ENCODE measurements at regions not wholly inside any gene's neighbourhood (a gene's known extent, or its start where the extent isn't known, plus 50 kb on each side); places are given as distances from the start of the nearest gene placed in this dataset.
"Not testable (repeated sequence)": the region's sequence is repeated elsewhere in the genome, so short reads cannot be mapped to it uniquely, and the experiment has no call there.

DNA sequence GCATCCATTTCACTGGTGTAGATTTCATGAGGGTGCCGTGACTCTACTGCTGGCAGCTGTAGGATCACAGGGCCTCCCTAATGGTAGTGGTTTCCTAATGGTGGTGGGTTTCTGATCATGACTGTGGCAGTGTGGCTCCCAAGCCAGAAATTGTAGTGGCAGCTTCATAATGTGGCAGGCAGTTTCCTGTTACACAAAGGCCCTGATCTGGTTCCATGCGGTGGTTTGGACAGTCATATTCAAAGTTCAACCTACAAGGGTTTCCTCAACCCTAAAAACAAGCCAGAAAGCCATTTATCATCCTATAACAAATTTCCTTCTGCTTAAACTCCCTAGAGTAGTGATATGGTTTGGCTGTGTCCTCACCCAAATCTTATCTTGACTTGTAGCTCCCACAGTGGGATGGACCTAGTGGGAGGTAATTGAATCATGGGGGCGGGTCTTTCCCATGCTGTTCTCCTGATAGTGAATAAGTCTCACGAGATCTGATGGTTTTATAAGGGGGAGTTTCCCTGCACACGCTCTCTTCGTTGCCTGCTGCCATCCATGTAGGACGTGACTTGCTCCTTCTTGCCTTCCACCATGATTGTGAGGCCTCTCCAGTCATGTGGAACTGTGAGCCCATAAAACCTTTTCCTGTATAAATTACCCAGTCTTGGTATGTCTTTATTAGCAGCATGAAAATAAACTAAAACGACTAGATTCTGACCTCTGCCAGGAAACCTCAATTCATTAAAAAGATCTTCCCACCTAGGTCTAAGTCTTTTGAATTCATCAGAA, 257.1 kb downstream of the EFCAB11 start:
- no peak for DNase-seq (ENCODE audit: low read depth)

DNA sequence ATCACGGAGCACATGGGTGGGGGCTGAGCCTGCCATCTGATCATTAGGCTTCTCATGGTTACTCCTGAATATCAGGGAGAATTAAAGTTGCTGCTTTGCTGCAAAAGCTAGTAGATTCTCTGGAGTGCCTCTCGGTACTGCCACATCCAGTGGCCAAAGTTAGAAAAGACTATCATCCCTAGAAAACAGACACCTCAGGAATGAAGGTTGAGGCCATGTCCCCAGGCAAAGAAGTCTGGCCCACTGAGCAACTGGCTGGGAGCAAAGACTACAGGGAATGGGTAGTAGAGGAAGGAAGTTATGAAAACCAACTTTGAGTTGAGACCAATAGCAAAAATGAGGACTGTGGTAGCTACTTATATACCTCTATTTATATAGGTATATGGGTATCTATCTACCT, 258.7 kb downstream of the EFCAB11 start:
- no peak for DNase-seq (ENCODE audit: low read depth)

DNA sequence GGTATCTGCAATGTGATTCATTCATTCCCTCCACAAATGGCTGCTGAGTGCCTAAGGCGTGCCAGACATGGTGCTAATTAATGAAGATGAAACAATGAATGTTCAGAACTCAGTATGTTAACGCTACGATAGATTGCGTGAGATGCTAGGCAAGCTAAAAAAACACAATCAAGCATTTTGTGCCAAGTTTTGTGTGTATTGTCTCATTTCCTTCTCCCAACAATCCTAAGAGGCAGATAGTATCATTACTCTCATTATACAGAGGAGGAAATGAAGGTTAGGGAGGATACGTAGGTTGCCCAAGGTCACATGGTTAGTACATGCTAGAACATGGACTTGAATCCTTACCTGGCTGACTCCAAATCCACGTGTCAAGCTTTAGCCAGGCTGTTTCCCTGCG, 264.4 kb downstream of the EFCAB11 start:
- DNase-seq (ENCODE audit: low read depth): no peak

DNA sequence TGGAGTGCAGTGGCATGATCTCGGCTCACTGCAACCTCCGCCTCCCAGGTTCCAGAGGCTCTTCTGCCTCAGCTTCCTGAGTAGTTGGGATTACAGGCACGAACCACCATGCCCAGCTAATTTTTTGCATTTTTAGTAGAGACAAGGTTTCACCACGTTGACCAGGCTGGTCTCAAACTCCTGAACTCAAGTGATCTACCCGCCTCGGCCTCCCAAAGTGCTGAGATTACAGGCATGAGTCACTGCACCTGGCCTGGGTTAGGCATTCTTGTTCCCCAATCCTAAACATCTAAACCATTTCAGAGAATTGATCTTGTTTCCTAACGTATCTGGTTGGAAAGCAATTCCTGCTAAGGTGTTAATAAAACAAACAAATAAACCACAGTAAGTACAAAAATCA, 264.8 kb downstream of the EFCAB11 start:
- not testable (repeated sequence) for DNase-seq (ENCODE audit: low read depth)

DNA sequence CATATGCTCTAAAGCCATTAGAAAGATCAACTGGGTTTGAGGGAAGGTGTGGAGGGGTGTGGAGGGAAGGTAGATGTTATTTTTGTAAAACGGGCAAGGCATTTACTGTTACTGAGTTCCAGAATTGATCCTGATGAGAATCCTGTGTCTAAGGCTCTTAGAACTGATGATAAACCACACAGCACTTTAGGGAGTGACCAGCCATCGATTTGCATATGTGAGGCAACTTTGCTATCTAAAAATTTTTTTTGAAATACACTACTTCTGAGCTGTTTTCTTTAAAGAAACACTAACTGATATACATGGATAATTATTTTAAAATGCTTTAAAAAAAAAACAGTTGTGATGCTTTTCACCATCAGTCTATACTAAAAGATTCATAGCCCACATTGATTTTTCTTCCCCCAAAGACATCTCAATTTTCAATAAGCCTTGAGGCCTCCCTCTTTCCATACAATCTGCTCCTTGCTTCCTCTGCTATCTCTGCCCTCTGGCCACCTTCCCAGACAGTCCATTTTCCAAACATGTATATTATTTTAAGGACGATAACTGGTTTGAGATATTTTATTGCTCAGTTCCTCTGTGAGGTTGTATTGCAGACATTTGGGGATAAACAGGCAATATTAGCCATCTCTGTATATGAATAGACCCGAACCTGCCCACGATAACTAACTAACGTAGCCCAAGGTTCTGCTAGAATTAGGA, 265.9 kb downstream of the EFCAB11 start:
- DNase-seq (ENCODE audit: low read depth): no peak

DNA sequence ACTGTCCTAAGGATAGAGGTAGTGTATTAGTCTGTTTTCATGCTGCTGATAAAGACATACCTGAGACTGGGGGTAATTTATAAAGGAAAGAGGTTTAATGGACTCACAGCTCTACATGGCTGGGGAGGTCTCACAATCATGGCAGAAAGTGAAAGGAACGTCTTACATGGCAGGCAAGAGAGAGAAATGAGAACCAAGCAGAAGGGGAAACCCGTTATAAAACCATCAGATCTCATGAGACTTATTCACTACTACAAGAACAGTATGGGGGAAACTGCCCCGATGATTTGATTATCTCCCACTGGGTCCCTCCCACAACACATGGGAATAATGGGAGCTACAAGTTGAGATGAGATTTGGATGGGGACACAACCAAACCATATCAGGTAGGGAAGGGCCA, 267.4 kb downstream of the EFCAB11 start:
- not testable (repeated sequence) for DNase-seq (ENCODE audit: low read depth)

DNA sequence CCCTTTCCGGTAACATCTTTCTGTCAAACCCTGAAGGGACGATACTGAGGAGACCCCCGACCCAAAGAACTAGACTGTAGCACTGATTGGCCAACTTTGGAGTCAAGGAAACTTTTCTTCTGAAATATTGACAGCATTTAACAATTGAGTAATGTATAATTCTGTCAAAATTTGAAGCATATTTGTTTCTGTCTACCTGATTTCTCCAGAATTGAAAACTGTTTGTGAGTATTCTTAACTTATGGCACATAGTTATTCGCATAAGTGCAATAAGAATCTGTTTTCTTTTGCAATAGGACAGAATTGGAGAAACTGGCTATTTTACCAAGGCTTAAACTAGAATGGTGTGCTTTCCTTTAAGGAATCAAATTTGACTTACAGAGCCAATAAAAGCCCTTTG, 267.1 kb upstream of the FOXN3 start:
- no peak for DNase-seq (ENCODE audit: low read depth)

DNA sequence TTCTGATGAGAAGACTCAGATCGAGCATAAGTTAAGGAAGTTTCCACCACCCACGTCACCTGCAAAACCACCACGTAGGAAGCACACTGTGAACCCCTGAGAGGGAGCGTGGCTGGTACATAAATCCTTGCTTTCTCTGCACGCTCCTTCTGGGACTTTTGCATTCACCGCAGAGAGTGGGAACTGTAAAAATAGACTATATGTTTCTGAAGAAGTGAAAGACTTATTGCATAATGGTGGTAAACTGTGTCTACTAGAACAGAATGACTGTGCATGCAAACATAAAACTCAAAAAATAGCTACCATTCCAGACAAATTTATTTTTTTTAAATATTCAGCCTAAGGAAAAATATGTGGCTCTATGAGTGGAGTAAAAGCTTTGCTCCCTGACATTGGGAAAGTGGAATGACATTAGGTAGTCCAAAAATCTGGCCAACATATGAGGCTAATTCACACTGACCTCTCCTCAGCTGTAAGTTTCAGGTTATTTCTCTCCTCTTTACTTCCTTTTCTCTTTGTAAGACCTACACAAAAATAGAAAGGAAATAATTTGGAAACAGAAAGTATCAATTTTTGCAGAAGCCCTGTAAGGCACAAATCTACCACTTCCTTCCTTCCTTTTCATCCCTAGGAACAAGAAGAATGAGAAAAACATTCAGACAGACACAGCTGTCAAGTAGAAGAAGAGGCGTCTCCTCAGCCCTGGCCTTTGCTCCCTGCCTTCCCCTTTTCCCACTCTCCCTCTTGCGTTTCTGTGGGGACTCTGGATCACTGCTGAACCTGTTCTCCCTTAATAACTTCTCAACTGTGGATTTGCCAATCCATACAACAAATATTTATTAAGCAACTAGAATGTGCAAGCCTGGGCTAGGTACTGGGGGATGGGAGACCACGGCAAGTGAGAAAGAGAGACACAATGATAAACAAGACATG, 264.3 kb upstream of the FOXN3 start:
- DNase-seq (ENCODE audit: low read depth): no peak

DNA sequence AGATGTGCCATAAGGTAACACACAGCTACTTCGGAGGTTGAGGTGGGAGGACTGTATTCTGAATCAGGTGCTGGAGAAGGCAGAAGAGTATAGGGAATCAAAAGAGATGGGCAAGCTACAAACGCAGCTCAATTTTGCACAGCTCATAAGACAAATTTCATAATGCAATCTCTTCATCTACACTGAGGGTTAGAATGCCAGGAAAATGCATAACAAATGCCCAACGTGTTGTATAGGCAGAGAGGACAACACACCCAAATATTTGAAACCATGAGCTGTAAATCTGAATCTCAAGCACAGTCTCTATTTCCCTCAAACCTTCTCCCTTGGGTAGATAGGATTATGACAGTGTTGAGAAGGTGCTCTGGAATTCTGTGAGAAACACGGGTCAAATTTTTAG, 263.1 kb upstream of the FOXN3 start:
- DNase-seq (ENCODE audit: low read depth): no peak

DNA sequence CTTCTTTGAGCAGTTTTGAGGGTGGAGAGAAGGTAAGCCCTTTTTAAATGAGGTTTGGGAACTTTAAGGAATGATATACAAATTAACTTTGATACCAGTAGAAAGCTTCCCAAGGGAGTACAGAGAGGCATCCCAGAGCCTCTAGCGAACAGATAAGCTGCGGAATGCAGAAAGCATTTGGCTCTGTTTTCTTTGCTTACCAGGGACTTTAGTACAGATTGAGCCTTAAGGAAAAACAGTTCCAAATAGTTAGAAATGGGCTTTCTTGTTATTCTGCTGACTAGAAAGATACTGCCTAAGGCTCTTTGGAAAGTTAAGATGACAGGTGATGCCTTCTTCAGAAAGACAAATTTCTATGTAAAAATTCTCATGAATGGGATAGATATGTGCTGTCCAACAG, 261.7 kb upstream of the FOXN3 start:
- DNase-seq (ENCODE audit: low read depth): no peak

DNA sequence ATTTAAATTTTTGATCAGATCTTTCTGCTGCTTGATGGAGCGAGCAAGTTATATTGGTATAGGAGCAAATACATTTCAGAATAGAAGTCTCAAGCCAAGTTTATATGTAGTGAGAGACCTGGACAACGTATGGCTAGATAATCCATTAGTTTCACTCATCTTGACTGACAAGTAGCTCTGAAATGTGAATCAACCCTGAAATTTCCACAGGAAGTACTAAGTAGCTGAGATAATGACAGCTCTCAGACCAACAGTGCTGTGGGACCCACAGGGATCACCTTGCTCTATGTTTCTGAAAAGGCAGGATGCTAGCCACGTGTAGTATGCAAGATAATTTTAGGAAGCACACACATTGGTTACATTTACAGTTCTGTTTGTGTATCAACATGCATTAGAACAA, 258.6 kb upstream of the FOXN3 start:
- no peak for DNase-seq (ENCODE audit: low read depth)

DNA sequence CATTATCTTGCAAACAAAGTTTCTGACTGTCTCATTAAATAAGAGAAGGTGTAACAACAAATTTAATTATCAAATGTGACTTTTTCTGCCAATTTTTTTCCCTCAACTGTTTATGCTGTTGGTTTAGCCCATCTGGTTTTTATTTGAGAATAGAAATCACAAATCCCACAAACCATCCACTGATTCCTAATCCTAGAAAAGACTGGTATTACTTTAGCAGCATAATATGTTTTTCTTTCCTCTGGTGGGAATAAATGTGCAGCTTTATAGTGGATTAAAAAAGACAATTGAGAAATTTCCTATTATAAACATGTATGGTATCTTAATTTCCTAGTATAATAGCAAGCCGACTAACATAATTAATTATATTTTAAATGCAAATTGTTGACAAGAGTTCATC, 257.9 kb upstream of the FOXN3 start:
- DNase-seq (ENCODE audit: low read depth): no peak

DNA sequence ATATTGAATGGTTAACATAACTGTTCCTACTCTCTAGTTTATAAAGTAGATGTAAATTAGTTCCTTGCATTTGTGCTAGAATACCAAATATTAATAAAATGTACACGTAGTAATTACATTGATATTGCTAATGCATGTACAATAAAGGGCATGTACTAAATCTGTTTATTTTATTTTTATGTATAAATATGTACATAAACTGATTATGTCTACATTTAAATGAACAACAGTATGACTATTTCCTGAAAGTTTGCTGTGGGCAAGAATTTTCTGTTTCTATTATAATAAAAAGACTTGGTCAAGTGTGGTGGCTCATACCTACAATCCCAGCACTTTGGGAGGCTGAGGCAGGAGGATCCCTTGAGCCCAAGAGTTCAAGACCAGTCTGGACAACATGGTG, 257.2 kb upstream of the FOXN3 start:
- no peak for DNase-seq (ENCODE audit: low read depth)

DNA sequence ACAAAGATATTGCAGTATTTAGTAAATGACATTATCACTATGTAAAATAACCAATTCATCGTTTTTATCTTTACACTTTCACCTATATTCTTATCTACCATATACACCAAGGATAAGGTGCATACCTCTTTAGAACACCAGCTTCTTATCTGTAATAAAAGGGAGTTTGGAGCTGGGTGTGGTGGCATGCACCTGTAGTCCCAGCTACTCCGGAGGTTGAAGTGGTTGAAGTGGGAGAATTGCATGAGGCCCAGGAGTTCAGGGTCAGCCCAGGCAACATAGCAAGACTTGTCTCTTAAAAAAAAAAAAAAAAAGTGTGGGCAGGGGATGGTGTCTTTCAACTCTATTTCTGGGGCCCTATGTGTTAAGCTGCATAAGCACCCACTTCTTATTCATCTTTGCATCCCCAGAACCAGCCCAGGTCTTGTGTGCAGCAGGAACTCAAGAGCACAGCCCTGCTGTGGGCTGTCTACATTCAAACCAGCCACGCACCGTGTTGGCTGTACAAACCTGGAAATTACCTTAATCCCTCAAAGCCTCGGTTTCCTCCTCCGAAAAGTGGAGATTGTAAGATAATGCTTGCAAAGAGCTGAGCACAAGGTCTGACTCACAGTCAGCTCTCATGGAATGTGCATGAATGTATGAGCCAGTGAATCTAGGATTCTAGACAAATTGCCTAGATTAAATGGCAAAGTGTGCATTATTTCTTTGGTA, 256.6 kb upstream of the FOXN3 start:
- DNase-seq (ENCODE audit: low read depth): peak; percentile 15

DNA sequence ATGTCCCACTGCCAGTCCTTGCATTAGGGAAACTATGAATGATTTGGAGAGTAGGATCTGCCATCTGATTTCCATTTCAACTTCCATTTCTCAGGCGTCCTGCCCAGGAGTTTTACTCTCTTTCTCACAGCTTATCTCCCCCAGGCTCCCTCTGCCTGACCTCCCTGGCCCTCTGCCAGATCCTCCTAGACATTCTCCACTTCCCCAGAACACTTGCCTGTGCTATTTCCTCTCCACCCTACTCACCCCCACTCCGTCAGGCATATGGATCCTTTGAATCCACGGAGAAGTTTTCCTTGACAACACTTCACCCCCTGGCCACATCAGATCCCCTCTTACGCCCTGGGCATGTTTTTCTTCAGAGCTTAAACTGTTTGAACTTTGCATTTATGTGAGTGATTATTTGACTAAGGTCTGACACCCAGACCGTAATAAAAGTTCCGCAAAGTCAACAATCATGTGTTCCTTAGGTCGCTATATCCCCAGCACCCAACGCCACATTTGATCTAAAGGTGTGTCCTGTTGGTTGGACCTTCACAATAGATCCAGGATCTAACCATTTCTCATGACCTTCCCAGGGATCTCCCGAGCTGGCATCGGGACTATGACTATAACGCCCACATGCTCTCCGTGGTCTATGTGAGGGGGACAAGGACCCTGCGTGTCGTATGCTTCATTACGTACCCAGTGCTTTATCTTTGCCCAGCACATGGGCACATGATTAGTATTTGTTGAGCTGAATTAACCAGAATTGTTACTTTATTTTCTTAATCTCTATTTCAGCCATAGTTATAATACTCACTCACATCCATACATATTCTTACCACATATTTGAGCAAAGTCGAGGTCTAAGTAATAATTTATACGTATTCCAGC, 255.8 kb upstream of the FOXN3 start:
- DNase-seq (ENCODE audit: low read depth): no peak

DNA sequence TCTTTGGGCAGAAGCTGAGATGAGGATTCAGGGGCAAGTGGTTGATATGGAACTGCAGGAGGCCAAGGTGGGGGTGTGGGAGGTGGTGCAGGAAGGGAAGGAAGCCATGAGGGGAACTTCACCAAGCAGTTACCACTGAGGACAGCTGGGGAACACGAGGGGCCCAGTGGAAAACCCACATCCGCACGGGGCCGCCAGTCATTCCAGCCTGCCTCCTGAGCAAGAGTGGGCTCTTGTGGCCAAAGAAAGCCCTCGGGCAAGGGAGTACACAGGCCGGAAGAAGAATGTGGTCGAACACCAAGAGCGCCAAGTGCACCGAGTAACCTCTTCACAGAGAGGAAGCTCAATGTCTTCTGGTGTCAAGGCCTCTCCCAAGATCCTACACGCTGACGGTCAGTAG, 252.2 kb upstream of the FOXN3 start:
- no peak for DNase-seq (ENCODE audit: low read depth)

DNA sequence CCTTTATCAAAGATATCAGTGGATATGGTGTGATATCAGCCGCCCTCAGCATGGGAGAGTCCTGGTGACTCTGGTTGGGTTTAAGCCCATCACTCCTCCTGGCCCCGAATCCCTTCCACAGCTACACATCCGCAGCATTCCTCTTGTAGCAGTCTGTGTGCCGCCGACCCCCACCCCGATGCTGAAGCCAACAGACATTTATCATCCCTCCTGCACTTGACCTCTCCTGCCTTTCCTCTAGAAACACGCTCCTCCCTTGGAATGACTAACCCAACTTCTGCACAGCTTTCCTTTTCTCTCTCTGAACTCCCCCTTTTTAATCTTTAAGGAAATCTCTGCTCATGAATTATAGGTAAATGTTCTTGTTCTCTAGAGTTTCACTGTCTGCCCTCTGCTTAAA, 250.9 kb upstream of the FOXN3 start:
- no peak for DNase-seq (ENCODE audit: low read depth)

DNA sequence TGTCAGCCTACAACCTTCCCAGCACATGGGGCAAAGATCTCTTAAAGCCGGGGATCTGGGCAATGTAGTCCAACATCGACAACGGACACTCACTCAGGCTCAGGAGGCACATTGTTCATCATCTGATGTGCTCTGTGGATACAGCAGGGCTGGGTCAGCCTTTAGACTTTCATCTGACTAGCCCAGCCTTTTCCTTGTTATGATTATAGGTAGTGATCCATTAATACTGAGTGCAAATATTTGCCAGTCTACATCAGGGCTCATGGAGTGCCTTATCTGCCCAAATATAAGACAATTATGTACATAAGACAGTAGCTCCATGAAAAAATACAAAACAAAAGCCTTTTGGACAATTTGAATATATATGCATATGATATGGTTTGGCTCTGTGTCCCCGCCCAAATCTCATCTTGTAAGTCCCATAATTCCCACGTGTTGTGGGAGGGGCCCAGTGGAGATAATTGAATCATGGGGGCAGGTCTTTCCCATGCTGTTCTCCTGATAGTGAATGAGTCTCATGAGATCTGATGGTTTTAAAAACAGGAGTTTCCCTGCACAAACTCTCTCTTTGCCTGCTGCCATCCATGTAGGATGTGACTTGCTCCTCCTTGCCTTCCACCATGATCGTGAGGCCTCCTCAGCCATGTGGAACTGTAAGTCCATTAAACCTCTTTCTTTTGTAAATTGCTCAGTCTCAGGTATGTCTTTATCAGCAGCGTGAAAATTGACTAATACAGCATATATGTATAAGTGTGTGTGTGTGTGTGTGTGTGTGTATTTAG, 248.5 kb upstream of the FOXN3 start:
- DNase-seq (ENCODE audit: low read depth): not testable (repeated sequence)

DNA sequence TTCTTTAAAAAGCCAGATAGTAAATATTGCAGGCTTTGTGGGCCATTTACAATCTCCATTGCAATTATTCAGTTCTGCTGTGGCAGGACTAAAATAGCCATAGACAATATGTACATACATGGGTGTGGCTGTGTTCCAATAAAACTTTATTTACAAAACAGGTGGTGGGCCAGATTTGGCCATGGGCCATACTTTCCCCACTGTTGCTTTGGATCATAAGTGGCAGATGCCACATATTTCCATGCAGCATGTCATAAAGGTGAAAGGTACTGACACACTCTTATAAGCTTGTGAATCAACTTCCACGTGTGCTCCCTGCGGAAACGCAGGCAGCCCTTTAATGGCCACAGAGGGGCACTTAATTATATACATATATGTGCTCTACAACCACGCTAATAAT, 244.4 kb upstream of the FOXN3 start:
- no peak for DNase-seq (ENCODE audit: low read depth)

DNA sequence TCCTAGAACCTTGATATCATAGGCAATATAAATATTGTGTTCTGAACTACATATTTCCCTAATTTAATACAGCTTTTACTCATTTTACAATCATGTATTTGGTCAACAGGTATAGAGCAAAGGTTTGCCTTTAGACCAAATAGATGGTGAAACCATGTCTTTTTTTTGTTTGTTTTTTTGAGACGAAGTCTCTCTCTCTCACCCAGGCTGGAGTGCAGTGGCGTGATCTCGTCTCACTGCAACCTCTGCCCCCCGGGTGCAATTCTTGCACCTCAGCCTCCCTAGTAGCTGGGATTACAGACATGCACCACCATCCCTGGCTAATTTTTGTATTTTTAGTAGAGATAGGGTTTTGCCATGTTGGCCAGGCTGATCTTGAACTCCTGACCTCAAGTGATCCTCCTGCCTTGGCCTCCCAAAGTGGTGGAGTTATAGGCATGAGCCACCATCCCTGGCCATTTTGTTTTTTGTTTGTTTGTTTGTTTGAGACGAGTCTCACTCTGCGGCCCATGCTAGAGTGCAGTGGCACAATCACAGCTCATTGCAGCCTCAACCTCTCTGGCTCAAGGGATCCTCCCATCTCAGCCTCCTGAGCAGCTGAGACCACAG, 243.7 kb upstream of the FOXN3 start:
- DNase-seq (ENCODE audit: low read depth): not testable (repeated sequence)
